ENCODE measurements at regions not wholly inside any gene's neighbourhood (a gene's known extent, or its start where the extent isn't known, plus 50 kb on each side); places are given as distances from the start of the nearest gene placed in this dataset.

DNA sequence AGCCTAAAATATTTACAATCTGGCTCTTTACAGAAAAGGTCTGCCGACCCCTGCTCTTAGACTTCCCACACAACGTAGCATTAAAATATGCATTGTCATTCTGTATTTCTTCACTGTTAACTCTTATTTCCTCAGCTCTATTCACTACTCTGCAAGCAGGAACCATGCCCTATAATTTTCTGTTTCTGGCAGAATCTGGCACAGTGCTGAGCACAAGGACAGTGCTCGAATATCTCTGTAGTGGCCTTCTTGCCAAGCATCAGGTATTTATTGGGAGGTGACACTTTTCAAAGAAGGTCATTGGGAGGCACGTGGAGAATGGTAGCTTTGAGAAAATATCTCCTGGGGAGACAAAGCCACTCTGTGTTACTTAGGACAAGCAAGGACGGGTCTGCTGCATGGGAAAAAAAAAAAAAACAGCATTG is 77.9 kb downstream of the PSMG1 start:
- no peak for DNase-seq

DNA sequence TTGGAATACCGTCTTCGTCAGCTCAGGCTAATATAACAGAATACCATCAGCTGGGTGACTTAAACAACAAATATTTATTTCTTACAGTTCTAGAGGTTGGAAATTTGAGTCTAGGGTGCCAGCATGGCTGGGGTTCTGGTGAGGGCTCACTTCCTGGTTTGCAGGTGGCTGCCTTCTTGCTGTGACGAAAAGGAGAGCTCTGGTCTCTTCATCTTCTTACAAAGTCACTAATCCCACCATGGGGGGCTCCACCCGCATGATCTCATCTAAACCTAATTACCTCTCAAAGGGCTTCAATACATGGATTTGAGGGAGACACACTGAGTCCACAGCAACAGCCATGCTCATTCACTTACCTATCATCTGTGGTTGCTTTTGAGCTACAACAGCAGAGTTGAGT is 78.3 kb downstream of the PSMG1 start:
- DNase-seq, result no peak

DNA sequence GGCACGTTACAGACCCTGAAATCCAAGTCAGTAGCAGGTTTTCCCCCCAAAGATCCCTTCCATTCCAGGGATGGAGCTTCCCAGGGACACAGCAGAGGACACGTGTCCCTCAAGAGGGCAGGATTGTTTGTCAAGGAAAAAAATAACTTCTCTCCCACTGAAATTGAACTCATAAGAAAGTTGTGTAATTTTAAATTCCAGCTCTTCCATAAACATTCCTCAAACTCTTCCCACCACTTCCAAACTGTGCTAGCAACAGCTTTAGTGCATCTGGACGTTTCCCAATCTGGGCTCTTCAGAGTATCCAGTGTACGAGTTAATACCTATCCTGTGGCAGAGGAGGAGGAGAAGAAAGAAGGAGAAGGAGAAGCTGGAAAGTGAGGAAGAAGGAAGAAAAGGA is 79.6 kb downstream of the PSMG1 start:
- DNase-seq, result no peak

DNA sequence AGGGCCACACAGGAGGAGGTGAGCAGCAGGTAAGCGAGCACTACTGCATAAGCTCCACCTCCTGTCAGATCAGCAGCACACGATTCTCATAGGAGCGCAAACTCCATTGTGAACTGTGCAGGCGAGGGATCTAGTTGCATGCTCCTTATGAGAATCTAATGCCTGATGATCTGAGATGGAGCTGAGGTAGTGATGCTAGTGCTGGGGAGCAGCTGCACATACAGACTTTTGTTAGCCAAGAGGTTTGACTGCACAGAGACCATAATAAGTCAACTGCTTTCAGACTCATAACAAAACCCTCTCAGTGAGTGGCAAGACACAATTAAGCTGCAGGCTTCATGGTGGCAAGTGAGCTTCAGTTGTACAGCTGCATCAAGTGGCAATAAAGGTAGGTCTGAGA is 83.4 kb downstream of the PSMG1 start:
- DNase-seq, result no peak

DNA sequence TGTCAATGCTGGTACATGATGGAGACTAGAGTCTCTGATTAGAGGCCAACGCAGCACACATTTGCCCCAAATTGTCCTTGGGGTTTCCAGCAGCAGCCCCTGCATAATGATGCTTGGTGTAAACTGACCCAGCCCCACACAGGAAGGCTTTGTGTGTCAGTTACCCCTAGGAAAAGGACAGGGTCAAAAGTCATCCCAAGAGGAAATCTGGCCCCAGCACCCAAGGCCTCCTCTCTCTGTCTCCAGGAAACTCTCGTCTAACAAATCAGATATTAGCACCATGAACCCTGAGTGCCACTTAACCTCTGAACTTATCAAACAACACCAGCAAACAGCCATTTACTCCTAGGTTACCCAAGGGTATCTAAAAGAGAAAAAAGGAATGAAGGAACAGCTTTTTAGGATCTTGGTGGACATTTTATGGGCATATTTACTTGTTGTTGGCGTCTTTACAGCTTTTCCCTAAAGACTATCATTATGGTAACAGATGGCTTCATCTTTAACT is 84.5 kb downstream of the PSMG1 start:
- no peak for DNase-seq

DNA sequence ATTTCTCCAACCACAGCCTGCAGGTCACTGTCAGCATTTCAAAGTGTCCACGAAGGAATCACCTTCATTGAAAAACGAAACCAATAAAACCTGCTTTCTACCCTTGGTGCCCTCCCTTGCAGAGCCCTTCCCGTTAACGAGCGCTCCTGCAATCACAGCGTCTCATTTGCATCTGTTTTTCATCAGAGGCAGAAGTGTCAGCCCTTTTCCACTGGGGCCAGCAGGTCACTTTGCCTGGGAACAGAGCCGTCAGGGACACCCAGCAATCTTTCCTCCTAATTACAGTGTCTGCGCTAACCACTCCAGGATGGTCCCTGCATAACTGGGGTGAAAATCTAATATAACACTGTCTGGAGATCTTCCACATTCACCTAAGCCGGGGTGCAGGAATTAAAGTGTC is 85.3 kb downstream of the PSMG1 start:
- DNase-seq, result no peak

DNA sequence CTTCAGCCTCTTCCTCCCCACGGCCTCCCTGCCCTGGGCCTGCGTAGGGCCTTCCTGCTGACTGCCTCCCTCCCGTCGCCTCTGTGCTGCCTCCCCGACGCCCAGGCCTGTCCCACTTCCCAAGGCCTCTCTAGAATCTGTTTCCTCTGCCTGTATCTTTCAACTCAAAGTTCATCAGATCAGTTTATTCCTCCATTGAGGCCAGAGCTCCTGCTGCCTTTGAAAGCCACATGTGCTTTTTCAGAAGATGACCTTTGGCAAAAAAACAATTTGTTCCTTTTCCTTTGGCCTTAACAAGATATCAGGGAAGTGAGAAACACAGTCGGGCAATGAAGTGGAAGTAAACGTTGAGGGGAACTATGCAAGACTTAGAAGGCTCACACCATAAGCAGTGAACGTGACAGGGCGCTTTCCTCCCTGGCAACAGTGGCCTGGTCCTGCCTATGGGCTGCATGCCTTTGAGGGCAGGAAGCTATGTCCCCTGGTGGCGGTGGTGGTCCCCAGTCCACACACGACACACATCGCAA is 85.9 kb downstream of the PSMG1 start:
- no peak for DNase-seq

DNA sequence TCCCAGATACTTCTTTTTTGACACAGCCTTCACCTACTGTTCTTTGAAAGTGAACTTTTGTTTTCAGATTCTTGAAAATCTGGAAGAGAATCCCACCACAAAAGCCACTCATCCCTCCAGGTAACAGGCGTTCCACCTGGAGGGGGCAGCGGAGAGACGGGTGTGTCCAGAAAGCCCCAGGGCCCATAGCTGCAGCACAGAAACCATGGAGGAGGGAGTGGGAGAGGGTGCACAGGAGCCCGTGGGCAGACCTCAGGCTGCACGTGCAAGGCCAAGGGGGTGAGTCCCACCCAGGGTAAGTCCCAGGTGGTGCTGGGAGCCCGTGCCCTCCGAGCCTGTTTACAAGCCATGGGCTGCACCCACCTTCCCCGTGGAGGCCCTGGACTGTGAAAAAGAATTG is 86.5 kb downstream of the PSMG1 start:
- no peak for DNase-seq

DNA sequence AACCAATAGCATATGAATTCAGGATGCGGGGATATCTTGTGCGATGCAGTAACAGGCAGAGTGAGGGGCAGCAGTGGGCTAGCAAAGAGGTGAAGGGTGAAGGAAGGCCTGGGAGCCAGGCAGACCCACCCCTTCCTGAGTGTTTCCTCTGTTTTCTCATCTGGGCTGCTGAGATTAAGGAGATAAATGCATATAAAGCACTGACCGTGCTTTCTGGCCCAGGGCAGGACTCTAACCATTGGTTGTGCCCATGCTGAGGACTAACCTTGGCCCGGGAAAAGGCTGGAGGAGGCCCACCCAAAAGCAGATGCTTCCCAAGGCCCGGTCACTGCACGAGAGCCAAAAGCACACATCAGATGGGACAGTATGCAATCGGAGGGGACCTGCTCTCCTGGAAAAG is 87.6 kb downstream of the PSMG1 start:
- no peak for DNase-seq

DNA sequence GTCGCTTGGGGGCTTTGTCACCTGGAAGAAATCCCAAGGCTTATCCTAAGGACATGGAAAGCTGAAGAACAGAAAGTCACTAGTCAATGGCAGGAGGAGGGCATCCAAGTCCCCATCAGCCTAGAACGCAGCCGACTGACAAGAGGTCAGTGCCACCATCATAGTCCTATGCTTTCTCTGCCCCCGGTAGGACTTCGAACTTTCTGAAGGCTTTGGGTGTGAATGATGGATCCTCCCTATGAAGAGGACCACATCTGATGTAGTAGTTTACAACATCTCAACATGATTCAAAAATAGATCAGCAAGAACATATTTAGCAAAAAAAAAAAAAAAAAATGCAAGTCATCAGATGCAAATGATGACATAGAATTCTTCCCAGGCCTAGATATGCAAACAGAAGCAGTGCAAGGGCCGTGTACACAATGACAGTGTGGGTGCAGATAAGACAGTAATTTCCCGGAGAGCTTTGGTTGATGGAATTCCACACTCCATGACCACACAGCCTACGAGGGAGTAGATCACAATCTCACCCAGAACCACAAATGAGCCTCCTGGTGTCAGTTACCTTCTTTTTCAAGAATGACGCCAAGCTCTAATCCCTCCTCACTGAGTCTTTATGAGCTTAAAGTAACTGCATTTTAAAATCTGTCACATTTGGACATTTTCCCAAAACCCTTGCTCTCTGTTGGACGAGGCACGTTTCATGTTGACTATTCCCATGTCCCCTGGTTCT is 88.2 kb downstream of the PSMG1 start:
- no peak for DNase-seq

DNA sequence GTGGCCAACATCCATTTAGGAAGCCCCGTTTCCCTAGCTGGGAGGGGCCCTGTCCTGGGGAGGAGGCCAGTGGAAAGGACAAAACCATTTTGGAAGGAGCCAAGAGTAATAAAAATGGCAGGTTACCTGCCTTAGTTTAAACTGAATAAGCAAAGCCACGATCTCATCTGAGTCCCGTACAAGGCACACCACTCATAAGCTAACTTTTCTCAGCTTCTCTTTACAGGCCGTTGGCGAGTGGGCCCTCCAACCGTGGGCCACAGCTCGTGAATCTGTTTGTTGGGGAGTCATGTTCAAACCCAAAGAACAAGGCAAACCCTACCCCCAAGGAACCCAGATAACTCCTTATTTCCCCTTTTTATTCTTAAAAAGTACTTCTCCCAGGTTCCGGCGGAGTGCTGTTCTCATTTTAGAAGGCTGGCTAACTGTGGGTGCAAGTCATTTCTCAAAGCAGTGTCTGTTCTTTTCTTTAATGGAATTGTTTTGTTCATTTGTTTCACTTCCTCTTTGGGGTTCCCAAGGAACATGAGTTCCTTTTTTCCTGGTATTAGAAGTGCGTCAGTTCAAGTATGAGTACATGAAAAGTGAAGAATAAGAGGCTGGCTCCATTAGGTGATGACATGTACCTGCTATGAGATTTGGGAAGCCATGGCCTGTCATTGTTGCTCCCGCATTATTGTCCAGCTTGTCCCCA is 89.0 kb downstream of the PSMG1 start:
- no peak for DNase-seq

DNA sequence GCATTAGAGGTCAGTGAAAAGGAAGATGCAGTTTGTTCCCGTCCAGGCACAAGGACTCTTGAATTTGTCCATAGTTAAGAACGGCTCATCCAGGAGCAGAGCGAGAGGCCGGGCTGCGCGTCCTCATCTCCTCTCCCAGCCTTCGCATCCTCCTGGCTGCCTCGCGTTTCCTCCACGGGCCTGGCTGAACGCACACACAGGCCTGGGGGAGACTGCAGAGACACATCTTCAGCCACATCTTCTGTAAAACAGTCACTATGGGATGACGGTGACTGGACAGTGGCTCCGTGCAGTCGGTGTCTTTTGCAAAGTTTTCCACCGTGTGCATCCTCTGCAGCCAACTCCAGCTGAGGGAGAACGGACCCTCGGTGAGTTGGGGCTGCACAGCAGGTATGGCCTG is 89.7 kb downstream of the PSMG1 start:
- no peak for DNase-seq

DNA sequence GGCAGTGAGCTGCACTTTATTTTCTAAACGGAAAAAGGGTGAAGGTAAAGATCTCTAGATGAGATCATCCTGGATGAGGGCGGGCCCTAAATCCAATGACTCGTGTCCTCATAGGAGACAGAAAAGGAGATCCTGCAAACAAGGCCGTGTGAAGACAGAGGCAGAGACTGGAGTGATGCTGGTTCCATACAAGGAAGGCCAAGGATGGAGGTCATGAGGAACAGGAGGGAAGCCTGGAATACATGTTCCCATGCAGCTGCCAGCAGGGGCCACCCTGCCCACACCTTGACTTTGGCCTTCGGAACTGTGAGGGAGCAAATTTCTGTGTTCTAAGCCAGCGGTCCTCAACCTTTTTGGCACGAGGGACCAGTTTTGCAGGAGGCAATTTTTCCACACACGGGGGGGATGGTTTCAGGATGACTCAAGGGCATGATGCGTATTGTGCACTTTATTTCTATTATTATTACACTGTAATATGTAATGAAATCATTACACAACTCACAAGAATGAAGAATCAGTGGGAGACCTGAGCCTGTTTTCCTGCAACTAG is 94.3 kb downstream of the PSMG1 start:
- no peak for DNase-seq

DNA sequence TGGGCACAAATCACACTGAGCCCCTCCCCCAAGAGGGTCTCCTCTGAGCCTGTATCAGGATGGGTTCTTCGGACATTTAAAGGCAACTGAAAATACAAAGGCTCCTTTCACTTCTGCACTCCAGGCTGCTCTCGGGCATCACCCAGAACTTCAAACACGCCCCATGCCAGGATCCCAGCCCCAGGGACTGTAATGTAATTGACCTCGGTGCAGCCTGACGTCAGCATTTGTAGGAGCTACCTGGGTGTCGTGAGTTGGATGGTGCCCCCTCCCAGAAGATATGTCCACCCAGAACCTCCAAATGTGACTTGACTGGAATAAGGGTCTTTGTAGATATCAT is 95.2 kb downstream of the PSMG1 start:
- no peak for DNase-seq

DNA sequence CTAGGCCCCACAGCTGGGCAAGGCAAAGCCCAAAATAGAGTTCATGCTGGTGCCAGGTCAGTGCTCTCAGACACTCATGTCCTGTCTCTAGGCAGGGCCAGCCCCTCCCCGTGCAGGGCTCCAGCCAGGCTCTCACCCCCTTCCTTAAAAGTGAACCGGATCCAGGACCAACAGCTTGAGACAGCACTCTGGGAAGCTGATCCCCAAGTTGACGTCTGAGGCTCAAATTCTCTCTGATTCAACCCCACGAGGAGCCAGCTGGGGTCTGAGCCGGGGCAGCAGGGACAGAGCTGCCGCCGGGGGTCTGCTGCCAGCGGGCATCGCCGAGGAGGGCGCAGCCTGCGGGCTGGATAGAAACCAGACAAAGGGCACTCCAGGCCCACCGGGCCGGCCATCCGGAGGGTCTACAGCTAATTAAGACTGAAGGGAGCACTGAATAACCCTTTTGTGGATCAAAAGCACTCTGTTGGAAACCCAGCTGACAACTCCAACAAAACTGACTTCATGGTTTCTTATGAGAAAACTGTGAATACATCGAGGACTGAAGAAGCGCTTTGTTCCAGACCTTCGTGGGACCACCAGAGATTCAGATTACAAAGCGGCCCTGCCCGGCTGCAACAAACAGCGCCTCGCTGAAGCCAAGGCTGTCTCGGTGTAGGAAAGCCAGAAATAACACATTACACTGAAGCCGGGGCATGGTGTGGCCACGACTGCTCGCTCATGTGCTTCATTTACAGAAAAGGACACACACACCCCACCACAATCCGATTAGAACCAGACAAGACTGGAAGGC is 95.8 kb downstream of the PSMG1 start:
- no peak for DNase-seq

DNA sequence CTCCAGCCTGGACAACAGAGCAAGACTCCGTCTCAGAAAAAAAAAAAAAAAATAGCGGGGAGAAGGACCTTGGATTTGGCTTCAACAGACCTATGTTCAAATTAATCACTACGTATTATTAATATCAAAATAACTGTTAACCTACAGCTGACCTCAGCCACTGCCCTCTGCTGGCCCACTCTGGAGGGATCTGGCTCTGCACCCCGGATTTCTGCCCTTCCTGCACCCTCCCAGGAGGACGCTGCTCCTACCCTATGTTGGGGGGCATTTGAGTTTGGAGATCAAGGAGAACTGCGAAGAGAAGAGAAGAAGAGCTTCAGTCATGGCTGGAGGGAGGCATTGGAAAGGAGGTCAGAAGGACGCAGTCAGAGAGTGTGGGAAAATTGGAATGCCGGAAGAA is 96.7 kb downstream of the PSMG1 start:
- DNase-seq, result no peak

DNA sequence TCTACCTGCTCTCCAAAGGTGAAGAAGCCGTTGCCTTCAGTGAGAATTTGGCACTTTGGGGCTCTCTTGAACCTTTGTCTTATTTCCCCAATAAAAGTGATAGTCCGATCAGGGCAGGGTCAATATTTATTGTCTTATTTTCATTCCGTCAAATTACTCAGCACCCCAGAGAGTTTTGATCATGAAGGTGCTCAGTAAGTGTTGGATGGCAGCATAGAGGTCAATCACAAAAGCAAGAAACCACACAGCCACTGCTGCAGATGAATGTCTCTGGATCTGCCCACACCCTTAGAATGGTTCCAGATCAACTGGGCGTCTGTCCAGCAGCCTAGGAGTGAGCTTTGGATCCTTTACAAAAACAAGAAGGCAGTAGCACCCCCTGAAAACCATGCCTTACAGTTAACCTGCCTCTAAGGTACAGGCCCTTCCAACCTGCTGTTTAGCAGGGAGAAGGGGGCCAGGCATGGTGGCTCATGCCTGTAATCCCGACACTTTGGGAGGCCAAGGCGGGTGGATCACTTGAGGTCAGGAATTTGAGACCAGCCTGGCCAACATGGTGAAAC is 97.3 kb downstream of the PSMG1 start:
- DNase-seq, result no peak

DNA sequence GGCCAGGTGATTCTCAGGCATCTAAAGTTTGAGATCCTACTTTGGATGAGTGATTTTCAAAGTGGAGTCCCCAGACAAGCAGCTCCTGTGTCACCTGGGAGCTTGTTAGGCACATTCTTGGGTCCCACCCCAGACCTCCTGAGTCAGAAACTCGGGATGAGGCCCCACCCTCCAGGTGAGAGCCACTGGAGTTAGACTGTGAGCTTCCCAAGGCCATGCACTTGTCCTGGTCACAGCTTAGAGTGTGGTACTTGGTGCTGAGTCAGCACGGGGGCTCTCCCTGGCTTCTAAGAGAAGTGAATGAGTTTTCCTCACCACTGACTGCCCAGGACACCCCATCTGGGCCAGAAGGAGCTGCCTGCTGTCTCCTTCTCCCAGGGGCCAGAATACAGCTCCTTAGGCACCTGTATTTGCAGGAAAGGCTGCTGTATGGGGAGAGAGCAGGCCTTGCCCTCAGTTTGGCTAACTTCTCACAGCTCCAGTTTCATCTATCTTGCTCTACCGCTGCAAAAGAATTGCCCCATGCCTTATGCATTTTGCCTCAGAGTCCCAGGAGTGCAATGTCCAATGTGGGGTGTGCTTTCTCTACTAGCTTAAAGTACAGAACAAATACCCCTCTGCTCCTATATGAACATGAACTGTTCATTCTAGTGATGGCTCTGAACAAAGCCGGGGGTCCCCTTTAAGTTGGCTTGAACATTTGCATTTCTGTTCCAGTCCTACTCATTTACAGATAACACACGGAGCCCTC is 98.1 kb downstream of the PSMG1 start:
- DNase-seq, result no peak

DNA sequence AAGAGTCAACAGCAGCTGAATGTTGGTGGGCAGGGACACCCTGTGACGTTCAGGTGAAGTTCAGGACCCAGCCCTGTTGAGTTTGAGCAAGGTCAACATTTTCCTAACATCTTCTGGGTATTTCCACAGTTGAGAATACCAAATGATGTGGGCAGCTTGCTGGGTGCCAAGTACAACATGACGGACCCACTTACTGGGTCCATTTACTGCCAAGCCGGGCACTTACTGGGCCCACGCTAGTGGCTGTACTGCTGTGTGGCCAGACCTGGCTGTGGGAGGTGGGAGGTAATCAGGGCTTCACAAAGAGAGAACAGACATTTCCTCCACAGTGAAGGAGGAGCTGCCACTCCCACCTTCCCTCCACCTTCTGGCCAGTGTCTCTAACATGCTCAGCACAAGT is 99.2 kb downstream of the PSMG1 start:
- DNase-seq, result no peak

DNA sequence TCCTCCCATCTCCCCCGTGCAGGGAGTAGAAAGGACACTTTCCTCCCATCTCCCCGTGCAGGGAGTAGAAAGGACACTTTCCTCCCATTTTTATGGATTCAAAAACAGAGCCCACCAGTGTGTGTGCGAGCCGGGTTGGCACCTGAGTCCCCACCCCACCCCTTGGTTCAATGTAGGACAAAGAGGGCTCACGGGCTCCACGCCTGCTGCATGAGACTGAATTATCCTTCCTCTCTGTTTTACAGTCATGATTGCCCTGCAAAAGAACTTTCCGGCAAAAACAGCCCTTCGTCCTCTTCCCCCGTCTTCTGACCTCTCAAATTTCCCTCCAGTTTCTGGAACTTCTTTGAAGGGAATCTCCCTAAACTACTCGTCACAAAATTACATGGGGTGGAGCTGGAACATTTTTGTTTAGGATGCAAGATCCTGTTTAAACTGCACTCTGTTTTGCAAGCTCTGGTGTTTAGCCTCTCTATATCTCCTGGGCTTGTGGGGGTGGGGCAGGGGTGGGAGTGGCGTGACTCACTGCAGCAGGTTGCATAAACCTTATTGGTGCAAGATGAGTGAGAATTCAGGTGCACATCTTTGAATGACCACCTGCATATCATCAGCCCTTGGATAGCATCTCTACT is 99.8 kb downstream of the PSMG1 start:
- no peak for DNase-seq

DNA sequence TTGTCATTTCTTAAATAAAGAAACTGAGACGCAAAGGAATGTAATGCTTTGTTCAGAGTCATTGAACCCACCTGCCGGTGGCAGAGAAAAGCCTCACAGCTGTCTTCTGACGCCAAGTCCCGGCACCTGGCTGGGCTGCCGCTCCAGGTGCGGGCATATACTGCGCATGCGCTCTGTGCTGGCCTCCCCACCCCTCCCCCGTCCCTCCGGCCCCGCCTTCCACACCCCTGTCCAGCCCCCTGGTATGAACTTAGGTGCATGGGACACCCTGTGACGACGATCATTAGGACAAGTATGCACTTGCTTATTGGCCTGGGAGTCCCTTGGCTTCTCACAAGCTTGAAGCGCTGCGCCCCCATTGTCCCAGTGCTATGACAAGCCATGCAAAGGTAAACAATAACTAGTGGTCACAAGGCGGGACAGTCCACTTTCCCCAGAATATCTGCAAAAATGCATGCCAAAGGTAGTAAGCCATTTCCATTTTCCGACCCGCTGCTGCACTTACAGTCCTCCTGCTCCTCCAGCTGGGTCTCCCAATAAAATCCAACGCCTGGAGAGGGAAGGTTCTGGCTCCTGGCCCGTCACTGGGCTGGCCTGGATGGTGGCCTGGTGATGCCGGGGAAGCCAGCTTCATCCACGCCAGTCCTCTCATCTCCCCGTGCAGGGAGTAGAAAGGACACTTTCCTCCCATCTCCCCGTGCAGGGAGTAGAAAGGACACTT is 100.4 kb downstream of the PSMG1 start:
- DNase-seq, result no peak

Measured in DMS 273 treated with DMSO at 0.1 percent for 48 hours (cell line).